PFSK-1 (cell line): ENCODE measurements at regions not wholly inside any gene's neighbourhood (a gene's known extent, or its start where the extent isn't known, plus 50 kb on each side); places are given as distances from the start of the nearest gene placed in this dataset.

Experiments
- FOXP2 ChIP-seq: optimal IDR thresholded peaks from 2 replicates; pipeline ENCODE3; 2011; ENCODE audit warnings: borderline replicate concordance, control low read depth, inconsistent platforms; ENCODE audit not compliant: insufficient read depth; ENCODE audit errors: extremely low read length, extremely low read depth
- POLR2AphosphoS5 ChIP-seq: IDR thresholded peaks from 2 replicates; pipeline ENCODE4 v1.6.1; 2012; ENCODE audit warnings: low read depth, mild to moderate bottlenecking, control low read depth, low read length, moderate library complexity
- SIN3A ChIP-seq: IDR thresholded peaks from 2 replicates; pipeline ENCODE4 v1.6.1; 2012; ENCODE audit warnings: mild to moderate bottlenecking, low read length, moderate library complexity, borderline replicate concordance; ENCODE audit not compliant: insufficient read depth
- TAF1 ChIP-seq: IDR thresholded peaks from 2 replicates; pipeline ENCODE4 v1.6.1; 2012; ENCODE audit warnings: low read length, control low read depth, borderline replicate concordance; ENCODE audit not compliant: insufficient read depth
- TF ChIP-seq, protein P1 (sequence below), 2 experiments: IDR thresholded peaks; 2 replicates each; pipeline versions ENCODE4 v1.6.1 to v1.8.0; 2011 to 2012; ENCODE audit warnings: low read depth in 2 of 2, low read length in 2 of 2, control low read depth in 1 of 2, inconsistent platforms in 1 of 2, mild to moderate bottlenecking in 1 of 2, moderate library complexity in 1 of 2; ENCODE audit not compliant: insufficient read depth in 1 of 2

DNA sequence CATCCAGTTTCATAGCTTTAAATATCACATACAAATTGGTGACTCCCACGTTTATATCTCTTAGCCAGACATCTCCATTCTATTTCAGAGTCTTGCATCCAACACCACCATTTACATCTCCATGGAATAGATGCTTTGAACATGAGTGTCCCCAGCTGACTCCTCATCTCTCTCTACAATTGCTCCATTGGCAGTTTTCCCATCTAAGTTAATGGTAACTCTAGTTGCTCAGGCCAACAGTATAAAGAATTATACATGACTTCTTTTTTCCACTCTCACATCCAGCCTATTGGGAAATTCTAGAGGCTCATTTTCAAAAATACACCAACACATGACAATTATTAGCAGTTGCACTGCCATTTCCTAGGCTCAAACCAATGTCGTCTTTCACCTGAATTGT, 388.2 kb downstream of the STIM2 start:
- TF ChIP-seq POLR2AphosphoS5, result no peak
- TF ChIP-seq, protein P1, sequence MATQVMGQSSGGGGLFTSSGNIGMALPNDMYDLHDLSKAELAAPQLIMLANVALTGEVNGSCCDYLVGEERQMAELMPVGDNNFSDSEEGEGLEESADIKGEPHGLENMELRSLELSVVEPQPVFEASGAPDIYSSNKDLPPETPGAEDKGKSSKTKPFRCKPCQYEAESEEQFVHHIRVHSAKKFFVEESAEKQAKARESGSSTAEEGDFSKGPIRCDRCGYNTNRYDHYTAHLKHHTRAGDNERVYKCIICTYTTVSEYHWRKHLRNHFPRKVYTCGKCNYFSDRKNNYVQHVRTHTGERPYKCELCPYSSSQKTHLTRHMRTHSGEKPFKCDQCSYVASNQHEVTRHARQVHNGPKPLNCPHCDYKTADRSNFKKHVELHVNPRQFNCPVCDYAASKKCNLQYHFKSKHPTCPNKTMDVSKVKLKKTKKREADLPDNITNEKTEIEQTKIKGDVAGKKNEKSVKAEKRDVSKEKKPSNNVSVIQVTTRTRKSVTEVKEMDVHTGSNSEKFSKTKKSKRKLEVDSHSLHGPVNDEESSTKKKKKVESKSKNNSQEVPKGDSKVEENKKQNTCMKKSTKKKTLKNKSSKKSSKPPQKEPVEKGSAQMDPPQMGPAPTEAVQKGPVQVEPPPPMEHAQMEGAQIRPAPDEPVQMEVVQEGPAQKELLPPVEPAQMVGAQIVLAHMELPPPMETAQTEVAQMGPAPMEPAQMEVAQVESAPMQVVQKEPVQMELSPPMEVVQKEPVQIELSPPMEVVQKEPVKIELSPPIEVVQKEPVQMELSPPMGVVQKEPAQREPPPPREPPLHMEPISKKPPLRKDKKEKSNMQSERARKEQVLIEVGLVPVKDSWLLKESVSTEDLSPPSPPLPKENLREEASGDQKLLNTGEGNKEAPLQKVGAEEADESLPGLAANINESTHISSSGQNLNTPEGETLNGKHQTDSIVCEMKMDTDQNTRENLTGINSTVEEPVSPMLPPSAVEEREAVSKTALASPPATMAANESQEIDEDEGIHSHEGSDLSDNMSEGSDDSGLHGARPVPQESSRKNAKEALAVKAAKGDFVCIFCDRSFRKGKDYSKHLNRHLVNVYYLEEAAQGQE (IDR thresholded peaks at IDR 0.05; ENCODE audit: insufficient read depth in 1 of 2, low read depth in 2 of 2, low read length in 2 of 2), result no peak
- TF ChIP-seq SIN3A, result no peak
- TF ChIP-seq TAF1, result no peak

DNA sequence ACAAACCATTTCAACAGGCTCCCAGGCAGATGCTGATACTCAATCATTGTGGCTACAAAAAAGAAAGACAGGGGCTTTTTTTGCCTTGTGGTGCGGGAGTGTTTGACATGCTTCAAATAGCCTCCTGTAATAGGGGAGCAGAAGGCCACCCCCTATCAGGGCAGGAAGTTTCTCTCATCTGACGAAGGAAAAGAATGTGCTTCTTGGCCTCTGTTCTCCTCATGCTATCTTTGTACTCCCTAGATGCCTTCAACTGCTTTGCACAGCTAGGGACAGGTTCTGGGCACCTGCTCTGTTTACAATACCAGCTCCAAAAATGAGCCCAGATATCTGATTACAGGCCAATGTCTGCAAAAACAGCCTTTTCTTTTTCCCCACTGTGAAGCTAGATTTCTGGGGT, 391.1 kb downstream of the STIM2 start:
- TF ChIP-seq FOXP2 (no peak), POLR2AphosphoS5 (no peak), SIN3A (no peak), TAF1 (no peak)
- TF ChIP-seq, protein P1 (IDR thresholded peaks at IDR 0.05; ENCODE audit: insufficient read depth in 1 of 2, low read depth in 2 of 2, low read length in 2 of 2), result no peak

DNA sequence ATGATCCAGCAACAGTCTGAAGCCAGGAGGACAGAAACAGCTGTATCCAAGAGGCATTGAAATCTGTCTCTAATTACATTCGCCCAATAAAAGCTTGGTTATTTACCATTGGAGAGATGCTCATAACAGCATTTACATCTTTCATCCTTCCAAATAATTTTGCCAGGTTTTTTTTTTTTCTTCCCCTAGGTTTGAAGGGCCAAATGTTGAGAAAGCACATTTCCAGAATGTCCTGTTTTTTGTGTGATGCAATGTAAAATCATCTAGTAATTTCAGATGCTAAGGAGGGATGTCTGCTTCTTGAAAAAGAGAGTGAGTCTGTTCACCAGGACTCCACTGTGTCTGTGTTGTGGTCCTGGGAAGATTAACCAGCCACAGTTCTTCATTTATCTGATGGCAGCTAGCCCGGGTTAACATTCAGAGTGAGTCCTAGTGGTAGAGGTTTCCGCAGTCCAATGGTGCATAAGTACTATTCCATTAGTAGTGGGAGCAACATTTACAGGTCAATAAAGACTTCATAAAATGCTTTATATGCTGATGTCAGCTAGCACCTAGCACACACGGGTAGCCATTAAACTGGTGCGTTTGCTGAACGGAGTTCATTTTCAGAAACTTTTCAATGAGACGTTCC, 406.8 kb downstream of the STIM2 start:
- TF ChIP-seq, protein P1 (IDR thresholded peaks at IDR 0.05; ENCODE audit: insufficient read depth in 1 of 2, low read depth in 2 of 2, low read length in 2 of 2), result no peak
- TF ChIP-seq FOXP2, result no peak
- no peak for TF ChIP-seq SIN3A
- TF ChIP-seq TAF1, result no peak
- TF ChIP-seq POLR2AphosphoS5, result no peak

DNA sequence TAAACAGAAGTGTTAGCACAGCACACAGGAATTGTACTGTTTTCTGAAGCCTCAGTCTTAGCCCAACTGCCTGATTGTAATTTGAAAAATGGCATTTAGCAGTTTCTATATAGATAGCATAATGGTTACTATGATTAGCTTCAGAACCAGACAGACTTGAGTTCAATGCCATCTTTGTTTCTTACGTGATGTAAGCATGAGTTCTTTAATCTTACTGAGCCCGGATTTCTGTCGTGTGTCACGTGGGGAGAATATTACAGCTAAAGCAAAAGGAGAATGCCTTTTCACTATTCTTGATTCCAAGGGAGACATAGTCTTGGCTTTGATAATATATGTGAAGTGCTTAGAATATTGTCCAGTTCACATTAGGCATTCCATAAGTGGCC, 407.3 kb downstream of the STIM2 start:
- TF ChIP-seq TAF1 (no peak), SIN3A (no peak), POLR2AphosphoS5 (no peak), FOXP2 (no peak)
- TF ChIP-seq, protein P1 (IDR thresholded peaks at IDR 0.05; ENCODE audit: insufficient read depth in 1 of 2, low read depth in 2 of 2, low read length in 2 of 2), result no peak

DNA sequence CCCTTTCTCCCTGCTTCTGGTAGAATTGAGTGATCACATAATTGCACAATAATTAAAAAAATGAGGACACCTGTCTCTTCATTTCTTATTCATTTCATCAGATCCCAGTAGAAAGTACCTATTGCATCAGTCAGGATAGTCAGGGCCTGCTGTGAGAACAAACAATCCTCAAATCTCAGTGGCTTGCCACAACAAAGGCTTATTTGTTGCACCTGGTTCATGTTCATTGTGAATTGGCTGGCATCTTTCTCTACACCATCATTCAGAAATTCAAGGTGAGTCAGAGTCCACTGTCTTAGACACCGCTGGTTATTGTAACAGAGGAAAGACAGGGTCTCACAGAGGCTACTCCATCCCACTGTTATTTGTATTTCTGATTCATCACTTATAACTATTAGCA, 409.8 kb downstream of the STIM2 start:
- TF ChIP-seq FOXP2 (no peak), POLR2AphosphoS5 (no peak), TAF1 (no peak), SIN3A (no peak)
- TF ChIP-seq, protein P1 (IDR thresholded peaks at IDR 0.05; ENCODE audit: insufficient read depth in 1 of 2, low read depth in 2 of 2, low read length in 2 of 2), result no peak
